ENCODE measurements at regions not wholly inside any gene's neighbourhood (a gene's known extent, or its start where the extent isn't known, plus 50 kb on each side); places are given as distances from the start of the nearest gene placed in this dataset.
A peak's percentile ranks its signal among the peaks of the same experiment; 100 is the strongest.

DNA sequence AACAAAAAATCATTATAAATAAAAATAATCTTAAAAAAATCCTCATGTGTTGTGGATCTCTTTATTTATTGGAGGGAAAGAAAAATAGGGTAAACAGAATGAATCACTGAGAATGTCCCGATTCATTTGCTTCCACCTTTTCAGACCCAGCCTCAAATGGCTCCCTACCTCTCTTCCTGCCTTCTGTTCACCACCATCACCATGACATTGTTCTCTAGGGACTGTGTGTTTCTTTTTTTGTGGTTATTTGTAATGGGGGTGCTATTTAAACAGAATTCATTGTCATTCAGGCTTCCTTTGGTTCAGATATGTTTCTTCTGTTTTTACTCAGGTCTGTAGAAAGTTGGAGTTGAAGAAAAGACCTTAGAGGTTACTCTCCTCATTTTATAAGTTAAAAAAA is 198.2 kb downstream of the KIF4B start:
- no peak for DNase-seq

DNA sequence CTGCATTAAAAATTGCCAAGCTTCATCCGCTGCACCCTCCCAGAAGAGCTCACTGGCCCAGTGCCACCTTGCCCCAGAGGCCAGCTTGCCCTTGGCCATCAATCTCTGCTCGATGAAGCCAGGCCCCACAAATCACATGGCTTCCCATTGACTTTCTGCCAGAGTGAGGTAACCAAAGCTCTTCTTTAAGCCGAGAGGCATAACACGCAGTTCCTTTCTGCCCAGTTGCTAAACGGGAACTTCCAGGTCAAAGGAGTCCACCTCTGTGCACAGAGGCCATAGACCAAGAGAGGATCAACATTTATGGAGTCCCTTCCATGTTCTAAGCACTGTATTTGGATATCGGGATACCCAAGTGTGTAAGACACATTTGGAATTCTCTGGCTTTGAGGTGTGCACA is 208.8 kb downstream of the KIF4B start:
- no peak for DNase-seq

DNA sequence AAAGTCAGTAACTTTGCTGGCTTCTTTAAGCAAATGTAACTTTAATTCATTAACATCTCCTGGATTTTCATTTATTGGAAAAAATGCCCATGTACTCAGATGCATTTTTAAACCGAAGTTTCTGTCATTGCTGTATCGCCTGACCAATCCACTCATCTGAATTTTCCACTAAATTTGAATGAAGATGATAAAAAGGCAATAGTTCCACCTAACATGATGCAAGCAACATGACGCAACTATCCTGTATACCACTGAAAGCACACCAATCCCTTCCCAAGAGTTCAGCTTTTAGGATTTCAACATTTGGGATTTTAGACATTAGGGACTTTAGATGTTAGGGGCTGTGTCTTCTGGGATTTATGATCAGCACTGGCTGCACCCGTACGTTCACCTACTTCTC is 215.6 kb downstream of the KIF4B start:
- DNase-seq = no peak

DNA sequence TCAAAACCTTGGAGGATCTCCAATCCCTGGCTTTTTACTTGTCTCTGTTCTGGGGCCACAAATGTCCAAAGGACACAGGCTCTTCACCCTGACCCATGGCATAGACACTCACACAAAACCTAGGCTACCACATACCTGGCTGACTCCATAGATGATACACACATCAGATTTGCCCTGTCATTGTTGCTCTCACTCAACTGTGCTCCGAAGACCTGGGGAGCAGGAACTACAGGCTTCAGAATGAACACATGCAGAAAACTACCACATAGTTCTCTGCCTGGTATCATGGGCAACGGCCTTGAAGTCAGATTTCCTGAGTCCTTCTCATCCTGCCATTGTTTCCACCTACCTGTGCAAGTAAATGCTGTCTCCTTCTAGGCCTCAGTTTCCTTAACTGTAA is 226.2 kb downstream of the KIF4B start:
- DNase-seq = no peak

DNA sequence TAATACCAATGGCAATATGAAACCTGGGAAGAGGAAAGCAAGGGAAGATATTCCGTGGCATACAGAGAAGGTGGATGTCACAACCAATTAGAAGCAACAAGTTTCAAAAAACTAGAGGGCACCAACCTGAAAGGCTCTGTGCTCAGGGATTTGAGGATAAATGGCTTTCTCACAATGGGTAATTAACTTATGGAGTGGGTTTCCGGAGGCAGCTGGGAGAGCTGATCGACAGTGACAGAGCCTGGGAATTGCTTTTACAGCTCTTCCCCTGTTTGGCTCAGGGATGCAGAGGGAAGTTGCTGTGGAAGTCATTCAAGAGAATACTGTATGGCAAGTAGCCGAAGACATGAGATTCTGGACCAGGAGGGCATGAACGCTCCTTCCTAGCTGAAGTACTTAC is 237.0 kb downstream of the KIF4B start:
- peak; percentile 77 for DNase-seq

DNA sequence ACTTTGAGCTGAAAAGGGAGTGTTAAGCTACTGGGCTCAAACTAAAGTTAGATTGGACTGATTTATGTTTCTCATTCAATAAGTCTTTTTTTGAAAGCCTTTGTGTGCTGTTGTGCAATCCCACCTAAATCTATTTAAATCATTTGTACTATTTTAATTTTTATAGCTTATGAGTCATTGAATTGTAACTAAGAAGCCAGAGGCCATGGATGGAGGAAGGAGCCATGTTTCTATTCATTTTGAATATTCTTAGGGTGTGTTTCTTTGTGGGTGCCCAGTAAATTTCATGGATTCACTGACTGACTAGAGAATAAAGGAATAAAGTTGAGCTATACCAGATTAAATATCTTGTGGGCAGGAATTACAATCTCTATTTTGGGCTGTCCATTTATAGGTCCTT is 238.5 kb downstream of the KIF4B start:
- DNase-seq = no peak

DNA sequence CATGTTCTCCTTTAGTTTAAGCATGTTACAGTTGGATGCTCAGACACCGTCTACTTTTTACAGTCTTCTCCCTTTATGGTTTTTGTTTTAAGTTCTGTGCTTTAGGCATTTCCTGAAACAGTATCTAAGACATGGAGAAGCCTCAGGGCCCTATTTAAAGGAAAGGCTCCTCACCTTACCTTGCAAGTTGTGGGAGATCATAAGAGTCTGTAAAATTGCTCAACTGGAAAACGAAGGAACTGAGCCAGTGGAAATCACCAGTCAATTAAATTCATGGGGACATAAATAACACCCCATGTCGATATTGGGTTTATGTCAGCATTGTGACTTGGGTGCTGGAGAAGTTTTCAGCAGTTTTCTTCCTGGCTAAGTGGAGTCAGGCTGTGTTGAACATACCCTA is 239.2 kb downstream of the KIF4B start:
- DNase-seq = no peak

DNA sequence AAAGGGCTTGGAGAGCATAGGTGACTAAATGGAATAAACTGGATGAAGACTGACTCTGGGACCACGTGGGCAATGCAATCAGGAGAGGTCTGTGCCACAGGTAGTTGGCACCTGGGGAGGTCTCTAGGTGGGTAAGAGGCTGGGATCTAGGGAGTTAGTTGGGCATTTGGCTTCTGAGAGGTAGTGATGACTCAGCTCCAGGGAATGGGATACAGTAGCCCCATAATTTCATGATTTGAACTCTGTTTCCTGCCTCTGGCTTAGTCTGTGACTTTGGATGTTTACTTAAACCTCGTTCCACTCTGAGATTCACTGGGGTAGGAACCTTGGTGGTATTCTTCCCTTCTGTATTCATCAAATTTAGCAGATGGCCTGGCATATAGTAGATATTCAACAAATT is 240.8 kb downstream of the KIF4B start:
- DNase-seq = no peak

DNA sequence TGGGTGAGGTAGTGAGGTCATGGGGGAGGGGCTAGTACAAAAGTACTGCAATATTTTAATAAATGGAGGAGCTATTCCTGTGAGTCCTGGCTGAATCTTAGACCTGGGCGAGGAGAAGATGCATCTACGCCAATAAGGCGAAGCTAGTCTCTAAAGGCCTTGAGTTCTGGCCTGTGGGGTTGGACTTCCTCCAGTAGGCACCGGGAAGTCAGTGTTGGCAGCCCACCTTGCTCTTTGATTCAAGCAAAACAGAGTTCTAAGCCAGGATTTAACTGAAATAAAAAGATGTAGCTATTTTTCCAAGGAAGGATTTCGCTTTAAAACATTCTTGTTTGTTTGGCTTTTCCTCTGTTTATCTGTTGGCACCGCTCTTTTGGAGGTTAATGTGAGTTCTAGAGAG is 244.6 kb downstream of the KIF4B start:
- DNase-seq = peak; percentile 38

DNA sequence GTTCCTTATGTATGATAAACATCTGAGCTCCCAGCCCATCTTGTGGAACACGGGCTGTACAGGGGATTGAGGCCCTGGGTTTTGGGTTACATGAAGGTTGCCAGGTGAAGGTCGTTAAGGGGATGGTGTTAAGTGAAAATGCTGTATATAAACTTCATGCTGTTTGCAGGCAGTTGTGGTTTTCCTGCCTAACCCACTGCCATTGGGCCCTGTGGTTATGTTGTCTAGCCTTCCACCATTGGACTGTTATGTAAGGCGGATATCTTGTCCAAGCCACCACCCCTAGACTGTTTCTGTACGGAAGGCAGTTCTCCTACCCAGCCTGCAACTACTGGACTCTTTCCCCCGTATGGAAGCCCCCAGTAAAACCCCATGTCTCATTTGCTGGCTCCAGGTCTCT is 246.1 kb downstream of the KIF4B start:
- DNase-seq = no peak

DNA sequence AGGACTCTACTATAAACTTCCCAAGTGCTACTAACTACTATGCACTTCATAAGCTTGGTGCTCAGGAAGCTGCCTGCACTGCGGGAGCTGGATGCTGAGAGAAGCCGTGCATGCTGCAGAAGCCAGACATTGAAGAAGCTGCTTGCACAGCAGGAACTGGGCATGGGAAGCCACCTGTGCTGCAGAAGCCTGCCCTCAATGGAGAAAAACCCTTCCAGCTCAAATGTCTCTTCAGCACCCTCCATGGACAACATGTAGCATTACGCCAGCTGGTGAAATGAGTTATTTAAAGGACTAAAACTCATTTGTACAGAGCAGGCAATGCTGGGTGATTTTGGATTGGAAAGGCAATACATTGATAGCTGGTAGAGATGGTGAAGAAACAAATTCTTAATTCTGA is 247.2 kb downstream of the KIF4B start:
- DNase-seq = peak; percentile 49

DNA sequence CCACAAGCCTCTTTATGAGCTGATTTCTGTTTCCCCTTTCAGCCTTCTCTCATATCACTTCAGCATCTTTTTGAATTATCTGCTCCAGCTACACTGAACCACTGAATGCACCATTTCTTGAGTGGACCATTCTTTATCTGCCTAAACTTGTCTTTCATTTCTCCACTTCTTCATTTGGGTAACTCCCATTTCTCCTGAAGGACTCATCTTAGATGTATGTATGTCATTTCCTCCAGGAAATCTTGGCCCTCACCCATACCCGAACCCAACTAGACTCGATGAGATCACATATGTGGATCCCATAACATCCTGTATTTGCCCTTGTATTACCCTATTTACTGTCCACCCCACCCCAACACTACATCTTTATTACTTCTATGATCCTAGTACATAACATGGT is 249.8 kb downstream of the KIF4B start:
- no peak for DNase-seq

DNA sequence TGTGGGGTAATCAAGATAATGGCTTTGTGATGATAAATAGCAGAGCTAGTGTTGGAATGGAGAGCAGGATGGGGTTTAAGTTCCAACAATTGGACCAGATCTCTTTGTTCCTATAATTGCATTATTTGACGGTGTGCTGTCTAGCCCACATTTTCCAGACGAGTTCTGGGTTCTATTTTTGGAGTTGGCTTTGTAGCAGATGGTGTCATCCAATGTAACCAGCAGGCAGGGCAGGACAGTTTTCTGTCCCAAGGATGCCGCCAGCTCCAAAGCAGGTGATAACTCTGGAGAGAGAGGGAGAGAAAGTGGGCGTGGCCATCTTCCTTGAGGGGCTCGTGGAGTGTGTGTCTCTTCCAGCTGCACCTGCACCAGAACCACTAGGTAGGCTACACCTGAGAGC is 251.3 kb downstream of the KIF4B start:
- DNase-seq = no peak

DNA sequence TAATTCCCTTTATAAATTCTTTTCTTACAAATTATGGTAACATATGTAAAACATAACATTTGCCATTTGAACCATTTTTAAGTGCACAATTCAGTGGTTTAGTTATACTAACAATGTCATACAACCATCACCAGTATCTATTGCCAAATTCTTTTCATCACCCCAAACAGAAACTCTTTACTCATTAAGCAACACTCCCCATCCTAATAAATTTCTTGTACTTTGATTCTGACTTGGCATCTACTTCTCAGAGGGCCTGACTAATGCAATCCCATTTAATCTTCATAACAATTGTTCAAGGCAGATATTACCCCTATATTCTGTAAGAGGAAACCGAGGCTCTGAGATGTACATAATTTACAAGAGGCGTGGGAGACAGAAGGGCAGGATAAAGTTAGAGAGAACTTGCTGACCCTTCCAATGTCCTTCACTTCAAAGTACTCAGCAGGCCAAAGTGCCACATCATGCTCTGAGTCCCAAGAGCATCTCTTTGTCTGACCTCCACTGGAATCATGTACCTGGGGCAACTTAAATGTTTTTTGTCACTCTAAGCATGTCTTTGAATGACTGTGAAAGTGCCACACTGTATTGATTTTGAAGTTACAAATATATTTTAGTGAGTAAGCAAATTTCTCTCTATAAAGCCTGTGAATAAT is 255.3 kb downstream of the KIF4B start:
- DNase-seq = no peak

DNA sequence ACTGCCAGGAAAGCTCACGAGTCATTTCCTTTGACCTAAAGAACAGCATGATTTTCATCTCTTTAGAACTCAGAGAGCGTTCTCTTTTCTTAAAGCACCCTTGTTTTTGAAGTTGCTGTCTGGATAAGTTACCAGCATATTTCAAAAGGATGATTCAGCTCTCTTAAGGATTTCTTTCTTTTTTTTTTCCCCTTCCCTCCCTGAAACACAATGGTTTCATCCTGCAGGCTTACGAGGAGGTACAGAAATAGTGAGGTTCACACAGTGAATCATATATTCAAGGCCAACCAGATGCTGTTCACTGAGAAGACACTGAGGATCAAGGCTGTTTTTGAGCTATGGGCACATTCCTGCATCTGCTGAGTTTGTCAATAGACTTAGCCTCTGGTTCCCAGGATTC is 257.2 kb downstream of the KIF4B start:
- no peak for DNase-seq

DNA sequence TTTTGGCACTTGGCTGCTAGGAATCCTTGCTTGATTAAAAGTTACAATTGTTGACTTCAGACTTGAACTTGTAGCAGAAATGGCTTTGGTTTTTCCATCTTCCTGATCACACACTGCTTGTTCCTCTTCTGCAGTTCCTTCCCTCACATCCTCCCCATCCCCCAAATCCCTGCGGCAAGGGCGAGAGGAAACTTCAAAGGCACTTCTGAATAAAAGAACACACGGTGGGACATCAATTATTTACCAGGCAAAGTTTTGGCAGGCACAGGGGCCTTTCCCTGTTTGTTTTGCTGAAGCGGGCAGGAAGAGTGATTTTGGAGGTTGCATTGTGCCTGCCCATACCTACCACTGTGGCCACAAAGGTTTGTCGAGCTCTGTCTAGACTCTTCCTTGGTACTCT is 260.9 kb downstream of the KIF4B start:
- peak; percentile 25 for DNase-seq

DNA sequence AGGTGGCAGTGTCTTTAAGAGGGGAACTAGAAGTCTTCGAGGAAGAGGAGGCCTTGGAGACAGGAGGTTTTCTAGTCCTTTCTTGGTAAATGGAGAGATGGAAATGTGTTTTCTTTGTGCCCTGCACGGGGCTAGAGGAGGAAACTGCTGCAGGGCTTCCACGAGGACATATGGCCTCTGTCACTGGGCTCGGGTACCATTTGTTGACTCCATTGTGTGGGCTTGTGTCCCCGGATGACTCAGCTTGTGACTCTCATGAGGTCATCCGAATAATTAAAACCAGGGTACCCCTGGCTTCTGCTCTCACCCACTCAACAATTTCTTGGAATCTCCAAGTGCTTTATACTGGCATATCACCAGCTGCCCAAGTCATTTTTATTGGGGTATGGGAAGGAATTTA is 261.7 kb downstream of the KIF4B start:
- DNase-seq = no peak

DNA sequence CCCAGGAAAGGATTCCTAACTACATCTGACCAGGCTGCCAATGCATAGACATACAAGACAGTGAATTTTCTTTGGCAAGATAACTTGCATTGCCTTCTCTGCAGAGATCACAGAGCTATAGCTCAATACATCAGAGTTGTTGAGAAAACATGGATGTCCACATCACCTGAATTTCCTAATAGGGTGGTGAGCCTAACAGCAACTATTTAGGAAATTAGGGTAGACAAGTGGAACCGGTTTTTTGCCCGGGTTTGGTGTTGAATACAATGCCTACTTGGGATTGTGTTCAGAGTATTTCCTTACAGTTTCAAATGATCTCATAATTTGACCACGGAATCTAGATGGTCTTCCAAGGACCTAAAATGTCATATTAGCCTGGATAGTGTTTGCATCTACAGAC is 262.7 kb downstream of the KIF4B start:
- no peak for DNase-seq

DNA sequence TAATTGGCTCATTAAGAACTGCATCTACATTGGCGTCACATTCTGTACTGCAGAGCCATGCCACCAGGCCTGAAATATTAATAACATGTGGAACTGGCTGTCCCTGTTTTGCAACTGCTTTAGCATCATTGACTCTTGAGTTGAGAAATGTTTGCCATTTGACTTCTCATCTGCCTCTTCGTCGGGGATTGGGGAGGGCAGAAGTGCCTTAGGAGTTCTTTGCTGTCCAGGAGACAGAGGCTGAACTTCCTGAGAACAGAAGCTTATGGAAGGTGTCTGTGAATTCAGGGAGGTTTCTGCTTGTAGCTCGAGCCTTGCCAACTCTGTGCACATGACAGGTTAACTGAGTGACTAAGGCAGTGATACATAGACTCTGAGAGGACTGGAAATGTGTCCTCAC is 265.0 kb downstream of the KIF4B start:
- no peak for DNase-seq

DNA sequence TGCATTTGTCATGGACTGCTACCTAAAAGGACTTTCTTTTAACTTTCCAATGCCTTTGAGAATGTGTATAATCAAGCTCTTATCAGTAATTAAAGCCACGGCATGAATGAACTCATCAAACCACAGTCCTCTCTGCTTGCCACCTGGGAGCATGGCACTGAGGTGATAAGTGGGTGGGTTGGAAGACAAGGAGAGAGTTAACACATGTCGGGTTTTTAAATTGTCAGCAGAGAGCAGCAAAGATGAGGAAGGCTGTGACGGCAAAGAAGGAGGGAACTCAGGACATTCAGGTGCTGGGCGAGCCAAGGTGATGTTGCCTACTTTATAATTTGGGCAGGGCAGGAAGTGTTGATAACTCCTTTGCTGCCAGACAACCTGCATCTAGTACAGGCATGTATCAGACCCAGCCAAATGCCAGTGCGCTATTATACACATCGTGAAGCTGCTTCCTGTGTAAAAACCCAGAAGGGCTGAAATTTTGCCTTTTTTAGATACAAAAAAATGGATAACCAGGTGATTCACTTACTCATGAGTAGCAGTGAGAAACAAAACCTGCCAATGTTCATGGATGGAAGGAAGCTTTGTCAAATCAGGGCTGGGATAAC is 269.1 kb downstream of the KIF4B start:
- DNase-seq = no peak

DNA sequence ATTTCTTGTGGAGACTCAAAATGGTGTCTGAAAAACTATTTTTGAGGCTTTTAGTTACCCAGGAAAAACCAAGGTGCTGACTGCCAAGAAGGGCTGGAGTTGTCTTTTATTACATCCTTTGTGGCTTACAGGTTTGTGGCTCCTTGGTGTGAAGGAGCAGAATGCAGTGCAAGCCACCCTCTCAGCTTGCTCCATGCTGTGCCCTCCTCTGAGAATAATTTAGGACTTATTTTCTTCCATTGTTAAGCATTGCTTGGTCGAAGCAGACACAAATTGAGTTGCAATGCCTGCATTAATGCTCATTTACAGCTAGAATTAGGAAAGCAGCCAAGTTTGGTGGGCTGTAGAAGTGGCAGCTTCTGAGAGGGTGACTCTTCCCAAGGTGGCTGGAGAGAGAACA is 272.2 kb downstream of the KIF4B start:
- DNase-seq = no peak

DNA sequence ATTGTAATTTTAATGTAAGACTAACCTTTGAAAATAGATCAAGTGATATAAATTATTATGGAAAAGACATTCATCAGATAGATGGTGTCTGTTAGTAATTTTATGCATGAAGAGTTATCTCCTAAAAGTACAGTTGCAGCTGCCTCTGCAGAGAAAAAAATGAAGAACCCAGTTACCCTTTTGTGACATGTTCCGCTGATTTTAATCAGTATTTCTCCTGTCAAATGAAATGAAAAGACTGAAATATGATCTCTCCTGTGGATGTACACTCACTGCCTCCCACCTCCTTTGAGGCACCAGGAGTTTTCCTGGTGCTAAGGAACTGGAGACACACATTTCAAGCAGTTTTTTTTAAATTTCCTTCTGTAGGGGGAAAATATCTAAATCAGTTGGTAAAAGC is 277.4 kb downstream of the KIF4B start:
- peak; percentile 6 for DNase-seq

DNA sequence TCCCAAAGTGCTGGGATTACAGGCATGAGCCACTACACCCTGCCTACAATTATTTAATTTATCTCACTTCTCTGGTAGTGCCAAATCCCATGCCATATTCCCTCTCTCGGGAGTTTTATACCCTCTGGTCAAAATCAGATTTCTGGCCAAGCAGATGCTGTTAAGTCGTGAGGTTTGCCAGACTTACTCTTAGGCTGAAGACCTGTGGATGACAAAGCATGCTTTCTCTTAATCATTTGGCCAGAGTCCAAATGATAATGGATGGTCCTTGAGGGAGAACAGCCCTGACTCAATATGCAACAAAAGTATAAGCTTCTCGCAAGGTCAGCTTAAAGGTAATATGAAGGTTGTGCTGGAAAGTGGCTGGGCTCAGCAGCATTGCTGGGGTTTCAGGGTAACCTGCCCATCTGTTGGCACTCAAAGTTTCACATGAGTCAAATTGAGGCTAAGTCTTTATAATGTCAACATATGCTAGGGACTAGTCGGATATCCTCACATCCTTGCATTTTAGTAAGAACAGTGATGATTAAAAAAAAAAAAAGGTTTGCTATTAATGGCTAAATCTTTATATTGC is 280.1 kb downstream of the KIF4B start:
- DNase-seq = no peak

DNA sequence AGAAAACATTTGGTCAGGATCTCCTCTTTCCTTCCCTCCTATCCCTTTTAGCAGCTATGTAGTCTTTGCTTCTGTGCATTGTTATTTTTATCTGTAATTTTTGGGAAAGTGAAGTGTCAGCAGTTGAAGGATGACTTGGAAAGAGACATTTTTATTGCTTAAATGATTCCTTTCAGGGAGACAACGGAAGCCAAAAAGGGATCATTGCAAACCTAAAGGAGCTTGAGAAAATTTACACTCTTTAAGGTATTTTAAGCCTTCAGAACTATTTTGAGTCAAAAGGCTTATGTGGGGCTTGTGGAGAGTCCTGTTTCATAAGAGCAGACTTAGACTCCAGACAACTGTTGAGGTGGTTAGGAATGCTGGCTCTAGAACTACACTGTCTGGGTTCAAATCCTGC is 281.6 kb downstream of the KIF4B start:
- no peak for DNase-seq

DNA sequence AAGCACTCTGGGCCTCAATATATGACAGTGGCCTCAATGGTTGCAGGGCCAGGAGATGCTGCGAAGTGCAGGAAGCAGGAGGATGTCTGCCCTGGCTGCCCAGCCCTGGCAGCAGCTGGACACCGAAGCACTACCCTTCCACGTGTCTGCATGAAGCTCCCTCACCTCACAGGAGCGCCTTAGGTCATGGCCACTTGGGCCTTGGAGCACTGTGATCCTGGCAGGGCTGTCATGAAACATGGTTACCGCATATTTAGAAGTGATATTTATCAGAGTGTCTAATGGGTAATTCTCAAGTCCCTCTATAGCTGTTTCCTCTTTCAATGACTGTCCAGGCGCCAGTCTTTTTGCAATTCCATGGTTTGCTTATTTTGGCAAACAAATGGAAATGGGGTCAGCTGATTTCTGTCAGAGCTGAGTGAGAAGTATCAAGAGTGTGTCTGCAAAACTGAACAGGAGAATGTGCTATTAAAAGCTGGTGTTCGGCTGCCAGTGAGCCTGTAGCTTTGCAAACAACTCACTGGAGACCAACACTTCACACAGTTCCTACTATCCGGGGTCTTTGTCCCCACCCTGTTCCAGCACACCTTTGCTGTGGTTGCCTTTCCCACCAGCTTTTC is 285.9 kb downstream of the KIF4B start:
- DNase-seq = no peak

Measured in eye (tissue), 1 donor.